ENCODE measurements at regions not wholly inside any gene's neighbourhood (a gene's known extent, or its start where the extent isn't known, plus 50 kb on each side); places are given as distances from the start of the nearest gene placed in this dataset.

DNA sequence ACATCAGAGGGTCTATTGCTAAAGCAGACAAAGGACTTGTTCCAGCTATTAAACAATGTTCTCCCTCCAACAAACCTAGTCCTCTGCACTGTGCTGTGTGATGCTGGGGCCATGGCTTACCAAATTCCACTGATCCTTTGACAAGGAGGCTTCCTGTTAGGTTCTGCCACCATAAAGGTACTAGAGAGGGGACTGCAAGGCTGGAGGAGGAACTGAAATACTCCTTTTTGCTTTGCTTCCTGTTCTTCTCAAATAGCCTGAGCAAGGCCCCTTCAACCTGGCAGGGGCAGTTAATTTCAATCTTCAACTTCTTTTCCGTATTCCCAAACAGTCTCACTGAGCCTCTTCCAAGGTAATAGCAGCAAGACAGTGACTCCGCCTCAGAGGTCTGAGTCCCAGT, 286.4 kb upstream of the IRAK1BP1 start:
- H3K4me3 ChIP-seq (ENCODE audit: low read depth in 1 of 3, low read length in 3 of 3) = no peak overlapping the region
- no peak for TF ChIP-seq HNF4G (IDR thresholded peaks at IDR 0.05)
- TF ChIP-seq MAX (IDR thresholded peaks at IDR 0.05) = no peak
- TF ChIP-seq, protein P1, sequence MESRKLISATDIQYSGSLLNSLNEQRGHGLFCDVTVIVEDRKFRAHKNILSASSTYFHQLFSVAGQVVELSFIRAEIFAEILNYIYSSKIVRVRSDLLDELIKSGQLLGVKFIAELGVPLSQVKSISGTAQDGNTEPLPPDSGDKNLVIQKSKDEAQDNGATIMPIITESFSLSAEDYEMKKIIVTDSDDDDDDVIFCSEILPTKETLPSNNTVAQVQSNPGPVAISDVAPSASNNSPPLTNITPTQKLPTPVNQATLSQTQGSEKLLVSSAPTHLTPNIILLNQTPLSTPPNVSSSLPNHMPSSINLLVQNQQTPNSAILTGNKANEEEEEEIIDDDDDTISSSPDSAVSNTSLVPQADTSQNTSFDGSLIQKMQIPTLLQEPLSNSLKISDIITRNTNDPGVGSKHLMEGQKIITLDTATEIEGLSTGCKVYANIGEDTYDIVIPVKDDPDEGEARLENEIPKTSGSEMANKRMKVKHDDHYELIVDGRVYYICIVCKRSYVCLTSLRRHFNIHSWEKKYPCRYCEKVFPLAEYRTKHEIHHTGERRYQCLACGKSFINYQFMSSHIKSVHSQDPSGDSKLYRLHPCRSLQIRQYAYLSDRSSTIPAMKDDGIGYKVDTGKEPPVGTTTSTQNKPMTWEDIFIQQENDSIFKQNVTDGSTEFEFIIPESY (IDR thresholded peaks at IDR 0.05) = no peak
- TF ChIP-seq RAD21 (IDR thresholded peaks at IDR 0.05) = no peak
- TF ChIP-seq, protein P2, sequence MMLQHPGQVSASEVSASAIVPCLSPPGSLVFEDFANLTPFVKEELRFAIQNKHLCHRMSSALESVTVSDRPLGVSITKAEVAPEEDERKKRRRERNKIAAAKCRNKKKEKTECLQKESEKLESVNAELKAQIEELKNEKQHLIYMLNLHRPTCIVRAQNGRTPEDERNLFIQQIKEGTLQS (IDR thresholded peaks at IDR 0.05) = no peak
- TF ChIP-seq TAF1 (conservative IDR thresholded peaks at IDR 0.05) = no peak
- TF ChIP-seq HNF4A (conservative IDR thresholded peaks at IDR 0.05) = no peak
- TF ChIP-seq CTCF (IDR thresholded peaks at IDR 0.05; ENCODE audit: low read depth, low read length, missing input control) = no peak
- TF ChIP-seq RXRA (IDR thresholded peaks at IDR 0.05) = no peak
- TF ChIP-seq GABPA (IDR thresholded peaks at IDR 0.05 in 1 of 2, conservative IDR thresholded peaks at IDR 0.05 in 1 of 2) = no peak
- TF ChIP-seq JUND (IDR thresholded peaks at IDR 0.05) = no peak
- no peak for TF ChIP-seq SP1 (IDR thresholded peaks at IDR 0.05)
- no peak for TF ChIP-seq EGR1 (IDR thresholded peaks at IDR 0.05; ENCODE audit: low read depth in 2 of 2)
- TF ChIP-seq, protein P3, sequence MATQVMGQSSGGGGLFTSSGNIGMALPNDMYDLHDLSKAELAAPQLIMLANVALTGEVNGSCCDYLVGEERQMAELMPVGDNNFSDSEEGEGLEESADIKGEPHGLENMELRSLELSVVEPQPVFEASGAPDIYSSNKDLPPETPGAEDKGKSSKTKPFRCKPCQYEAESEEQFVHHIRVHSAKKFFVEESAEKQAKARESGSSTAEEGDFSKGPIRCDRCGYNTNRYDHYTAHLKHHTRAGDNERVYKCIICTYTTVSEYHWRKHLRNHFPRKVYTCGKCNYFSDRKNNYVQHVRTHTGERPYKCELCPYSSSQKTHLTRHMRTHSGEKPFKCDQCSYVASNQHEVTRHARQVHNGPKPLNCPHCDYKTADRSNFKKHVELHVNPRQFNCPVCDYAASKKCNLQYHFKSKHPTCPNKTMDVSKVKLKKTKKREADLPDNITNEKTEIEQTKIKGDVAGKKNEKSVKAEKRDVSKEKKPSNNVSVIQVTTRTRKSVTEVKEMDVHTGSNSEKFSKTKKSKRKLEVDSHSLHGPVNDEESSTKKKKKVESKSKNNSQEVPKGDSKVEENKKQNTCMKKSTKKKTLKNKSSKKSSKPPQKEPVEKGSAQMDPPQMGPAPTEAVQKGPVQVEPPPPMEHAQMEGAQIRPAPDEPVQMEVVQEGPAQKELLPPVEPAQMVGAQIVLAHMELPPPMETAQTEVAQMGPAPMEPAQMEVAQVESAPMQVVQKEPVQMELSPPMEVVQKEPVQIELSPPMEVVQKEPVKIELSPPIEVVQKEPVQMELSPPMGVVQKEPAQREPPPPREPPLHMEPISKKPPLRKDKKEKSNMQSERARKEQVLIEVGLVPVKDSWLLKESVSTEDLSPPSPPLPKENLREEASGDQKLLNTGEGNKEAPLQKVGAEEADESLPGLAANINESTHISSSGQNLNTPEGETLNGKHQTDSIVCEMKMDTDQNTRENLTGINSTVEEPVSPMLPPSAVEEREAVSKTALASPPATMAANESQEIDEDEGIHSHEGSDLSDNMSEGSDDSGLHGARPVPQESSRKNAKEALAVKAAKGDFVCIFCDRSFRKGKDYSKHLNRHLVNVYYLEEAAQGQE (IDR thresholded peaks at IDR 0.05) = no peak
- TF ChIP-seq FOXA1 (IDR thresholded peaks at IDR 0.05) = no peak
- H3K27ac ChIP-seq (ENCODE audit: low read depth in 1 of 2, low read length in 2 of 2) = no peak overlapping the region
- DNase-seq (ENCODE audit: low spot score) = no peak
- no peaks in the 10 kb centered on the region for H3K27me3 ChIP-seq (ENCODE audit: control insufficient read depth in 4 of 4, insufficient read depth in 4 of 4, low read length in 3 of 4)
- no peaks in the 10 kb centered on the region for H3K4me1 ChIP-seq (ENCODE audit: control insufficient read depth in 4 of 4, insufficient read depth in 4 of 4, low read length in 3 of 4)
- H3K36me3 ChIP-seq (ENCODE audit: control insufficient read depth in 4 of 4, insufficient read depth in 3 of 4, low read depth in 1 of 4, low read length in 3 of 4) = no peaks in the 10 kb centered on the region
- 87% methylated on average over 2 of the region's 2 CpGs for WGBS
- H3K9me3 ChIP-seq (ENCODE audit: control insufficient read depth in 4 of 4, low read length in 3 of 4) = no peaks in the 10 kb centered on the region
- H3K9ac ChIP-seq (ENCODE audit: low read depth in 1 of 2, low read length in 2 of 2) = no peak overlapping the region

- H3K9me3 ChIP-seq (ENCODE audit: control insufficient read depth in 4 of 4, low read length in 3 of 4) = no peaks in the 10 kb centered on the region
- no peaks in the 10 kb centered on the region for H3K4me1 ChIP-seq (ENCODE audit: control insufficient read depth in 4 of 4, insufficient read depth in 4 of 4, low read length in 3 of 4)
- no peak for DNase-seq (ENCODE audit: low spot score)
- H3K4me3 ChIP-seq (ENCODE audit: low read depth in 1 of 3, low read length in 3 of 3) = no peak overlapping the region
- no peaks in the 10 kb centered on the region for H3K36me3 ChIP-seq (ENCODE audit: control insufficient read depth in 4 of 4, insufficient read depth in 3 of 4, low read depth in 1 of 4, low read length in 3 of 4)
- H3K27me3 ChIP-seq (ENCODE audit: control insufficient read depth in 4 of 4, insufficient read depth in 4 of 4, low read length in 3 of 4) = no peaks in the 10 kb centered on the region
- no peak overlapping the region for H3K27ac ChIP-seq (ENCODE audit: low read depth in 1 of 2, low read length in 2 of 2)
- TF ChIP-seq NR2F2 (IDR thresholded peaks at IDR 0.05) (no peak), YY1 (IDR thresholded peaks at IDR 0.05) (no peak), FOXA2 (IDR thresholded peaks at IDR 0.05) (no peak), RAD21 (IDR thresholded peaks at IDR 0.05) (no peak), HNF4A (conservative IDR thresholded peaks at IDR 0.05) (no peak), SP1 (IDR thresholded peaks at IDR 0.05) (no peak), GABPA (IDR thresholded peaks at IDR 0.05 in 1 of 2, conservative IDR thresholded peaks at IDR 0.05 in 1 of 2) (no peak), EGR1 (IDR thresholded peaks at IDR 0.05; ENCODE audit: low read depth in 2 of 2) (no peak), RXRA (IDR thresholded peaks at IDR 0.05) (no peak), MAX (IDR thresholded peaks at IDR 0.05) (no peak), JUND (IDR thresholded peaks at IDR 0.05) (no peak)
- TF ChIP-seq, protein P2 (IDR thresholded peaks at IDR 0.05) = no peak
- TF ChIP-seq, protein P3 (IDR thresholded peaks at IDR 0.05) = no peak
- 81% methylated on average over 3 of the region's 3 CpGs for WGBS
- no peak overlapping the region for H3K9ac ChIP-seq (ENCODE audit: low read depth in 1 of 2, low read length in 2 of 2)
Measured at GRCh38 chr6:78583079-78583478, 284.3 kb upstream of the IRAK1BP1 start.
